Stimulated activated memory B cell treated with anti-CD40 and anti-IgM and Interleukin-4, amounts not matched to agents 10 μg/mL and 1 μg/mL and 100 μg/mL, for 72 hours (primary cell): ENCODE measurements at regions not wholly inside any gene's neighbourhood (a gene's known extent, or its start where the extent isn't known, plus 50 kb on each side); places are given as distances from the start of the nearest gene placed in this dataset.
"Not testable (repeated sequence)": the region's sequence is repeated elsewhere in the genome, so short reads cannot be mapped to it uniquely, and the experiment has no call there.

ENCODE experiments used
- ATAC-seq: fragments of 150-1000 bp; cut with Tn5 transposase; 2 replicates; pipeline ENCODE4 v1.10.0; 2021
- H3K27ac Mint-ChIP-seq: one replicate; pipeline ENCODE4 v1.8.0; 2022; ENCODE audit warnings: mild to moderate bottlenecking, mixed read lengths
- H3K27me3 Mint-ChIP-seq: one replicate; pipeline ENCODE4 v1.8.0; 2022; ENCODE audit warnings: mixed read lengths
- H3K36me3 Mint-ChIP-seq: one replicate; pipeline ENCODE4 v1.8.0; 2022; ENCODE audit warnings: mixed read lengths
- H3K4me1 Mint-ChIP-seq: one replicate; pipeline ENCODE4 v1.8.0; 2022; ENCODE audit warnings: mixed read lengths
- H3K4me3 Mint-ChIP-seq: one replicate; pipeline ENCODE4 v1.8.0; 2022; ENCODE audit warnings: mild to moderate bottlenecking, moderate library complexity, mixed read lengths
- H3K9me3 Mint-ChIP-seq: one replicate; pipeline ENCODE4 v1.8.0; 2022; ENCODE audit warnings: mixed read lengths

- peak overlapping the region; percentile 70 for H3K4me3 Mint-ChIP-seq
- H3K27ac Mint-ChIP-seq, result peak overlapping the region; percentile 98
- ATAC-seq, result no peak
- H3K27me3 Mint-ChIP-seq, result no peaks in the 10 kb centered on the region
- peaks cover 45% of the 10 kb centered on the region for H3K36me3 Mint-ChIP-seq
- peaks cover 77% of the 10 kb centered on the region for H3K4me1 Mint-ChIP-seq
- no peaks in the 10 kb centered on the region for H3K9me3 Mint-ChIP-seq
Measured at GRCh38 chr7:130956417-130957136, 222.6 kb upstream of the KLF14 start.

DNA sequence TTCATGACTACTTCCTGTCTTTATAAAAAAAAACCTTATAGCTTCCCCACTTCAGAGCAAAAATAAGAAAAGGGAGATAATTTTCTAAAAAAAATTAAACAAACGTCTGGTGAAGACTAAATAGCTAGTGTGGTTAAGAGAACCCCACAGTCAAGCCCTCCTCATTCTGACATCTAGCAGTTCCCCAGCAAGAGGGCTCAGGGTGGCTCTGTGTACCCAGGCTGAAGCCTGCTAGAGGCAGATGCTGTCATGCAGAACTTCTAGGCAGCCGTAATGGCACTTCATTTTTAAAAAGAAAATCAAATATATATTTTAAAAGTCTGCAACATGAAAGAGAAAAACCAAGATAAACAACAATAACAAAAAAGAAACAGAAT lies 223.1 kb upstream of the KLF14 start:
- H3K4me3 Mint-ChIP-seq, result peak overlapping the region; percentile 70
- peaks cover 50% of the 10 kb centered on the region for H3K36me3 Mint-ChIP-seq
- peak overlapping the region; percentile 98 for H3K27ac Mint-ChIP-seq
- H3K9me3 Mint-ChIP-seq, result no peaks in the 10 kb centered on the region
- ATAC-seq, result no peak
- no peaks in the 10 kb centered on the region for H3K27me3 Mint-ChIP-seq
- H3K4me1 Mint-ChIP-seq, result peaks cover 82% of the 10 kb centered on the region

DNA sequence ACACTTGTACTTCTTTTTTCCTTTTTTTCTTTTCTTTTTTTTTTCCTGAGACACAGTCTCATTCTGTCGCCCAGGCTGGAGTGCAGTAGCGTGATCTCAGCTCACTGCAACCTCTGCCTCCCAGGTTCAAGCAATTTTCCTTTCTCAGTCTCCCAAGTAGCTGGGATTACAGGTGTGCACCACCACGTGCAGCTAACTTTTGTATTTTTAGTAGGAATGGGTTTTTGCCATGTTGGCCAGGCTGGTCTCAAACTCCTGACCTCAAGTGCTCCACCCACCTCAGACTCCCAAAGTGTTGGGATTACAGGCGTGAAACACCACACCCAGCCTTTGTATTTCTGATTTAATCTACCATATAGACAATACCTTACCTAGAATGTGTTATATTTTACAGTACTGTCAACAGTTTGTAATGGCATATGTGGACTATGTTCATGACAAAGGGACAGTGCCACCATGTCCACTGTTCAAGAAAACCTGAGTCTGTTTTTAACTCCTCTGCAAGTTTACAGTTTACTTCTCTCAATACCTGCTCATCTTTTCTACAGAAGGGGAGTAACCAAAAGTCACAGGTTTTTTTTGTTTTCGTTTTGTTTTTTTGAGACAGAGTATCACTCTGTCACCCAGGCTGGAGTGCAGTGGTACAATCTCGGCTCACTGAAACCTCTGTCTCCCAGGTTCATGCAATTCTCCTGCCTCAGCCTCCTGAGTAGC lies 223.9 kb upstream of the KLF14 start:
- H3K27me3 Mint-ChIP-seq, ATAC-seq, H3K9me3 Mint-ChIP-seq: not testable (repeated sequence)
- H3K4me3 Mint-ChIP-seq, result peak overlapping the region; percentile 70
- peak overlapping the region; percentile 98 for H3K27ac Mint-ChIP-seq
- H3K4me1 Mint-ChIP-seq, result peaks cover 90% of the 10 kb centered on the region
- peaks cover 54% of the 10 kb centered on the region for H3K36me3 Mint-ChIP-seq

DNA sequence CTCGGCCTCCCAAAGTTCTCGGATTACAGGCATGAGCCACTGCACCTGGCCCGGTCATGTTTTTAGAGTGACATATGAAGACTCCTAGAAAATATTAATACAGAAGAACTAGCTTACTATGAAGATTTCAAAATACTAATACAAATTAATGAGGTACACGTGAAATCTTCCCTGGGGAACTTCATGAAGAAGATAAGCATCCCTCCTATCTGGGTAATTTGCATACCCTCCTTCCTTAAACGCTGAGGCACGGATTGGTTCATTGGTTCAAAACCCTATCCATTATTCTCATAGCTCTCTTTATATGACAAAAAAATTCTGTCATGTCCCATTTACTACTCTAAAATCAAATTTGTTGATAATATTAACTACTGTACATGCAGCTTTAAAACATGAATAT lies 224.8 kb upstream of the KLF14 start:
- Mint-ChIP-seq H3K27ac (peak overlapping the region; percentile 98), H3K4me1 (peaks cover 96% of the 10 kb centered on the region), H3K27me3 (no peaks in the 10 kb centered on the region), H3K4me3 (peak overlapping the region; percentile 70), H3K36me3 (peaks cover 52% of the 10 kb centered on the region), H3K9me3 (no peaks in the 10 kb centered on the region)
- no peak for ATAC-seq

DNA sequence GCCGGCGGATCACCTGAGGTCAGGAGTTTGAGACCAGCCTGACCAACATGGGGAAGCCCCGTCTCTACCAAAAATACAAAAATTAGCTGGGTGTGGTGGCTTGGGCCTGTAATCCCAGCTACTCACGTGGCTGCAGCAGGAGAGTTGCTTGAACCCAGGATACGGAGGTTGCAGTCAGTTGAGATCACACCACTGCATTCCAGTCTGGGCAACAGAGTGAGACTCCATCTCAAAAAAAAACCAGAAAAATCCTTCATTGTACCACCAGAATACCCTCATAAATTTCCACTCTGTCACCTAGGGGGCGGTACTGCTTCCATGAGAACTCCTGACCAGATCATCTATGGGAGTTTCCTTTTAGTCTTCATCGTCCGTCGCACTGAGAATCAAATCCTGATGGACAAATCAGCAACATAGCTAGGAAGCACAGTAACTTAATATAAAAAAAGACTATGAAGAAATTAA lies 225.8 kb upstream of the KLF14 start:
- no peak for ATAC-seq
- H3K36me3 Mint-ChIP-seq, result peaks cover 43% of the 10 kb centered on the region
- H3K27me3 Mint-ChIP-seq, result no peaks in the 10 kb centered on the region
- peak overlapping the region; percentile 98 for H3K27ac Mint-ChIP-seq
- peak overlapping the region; percentile 86 for H3K4me3 Mint-ChIP-seq
- H3K4me1 Mint-ChIP-seq, result peaks cover 86% of the 10 kb centered on the region
- H3K9me3 Mint-ChIP-seq, result no peaks in the 10 kb centered on the region

DNA sequence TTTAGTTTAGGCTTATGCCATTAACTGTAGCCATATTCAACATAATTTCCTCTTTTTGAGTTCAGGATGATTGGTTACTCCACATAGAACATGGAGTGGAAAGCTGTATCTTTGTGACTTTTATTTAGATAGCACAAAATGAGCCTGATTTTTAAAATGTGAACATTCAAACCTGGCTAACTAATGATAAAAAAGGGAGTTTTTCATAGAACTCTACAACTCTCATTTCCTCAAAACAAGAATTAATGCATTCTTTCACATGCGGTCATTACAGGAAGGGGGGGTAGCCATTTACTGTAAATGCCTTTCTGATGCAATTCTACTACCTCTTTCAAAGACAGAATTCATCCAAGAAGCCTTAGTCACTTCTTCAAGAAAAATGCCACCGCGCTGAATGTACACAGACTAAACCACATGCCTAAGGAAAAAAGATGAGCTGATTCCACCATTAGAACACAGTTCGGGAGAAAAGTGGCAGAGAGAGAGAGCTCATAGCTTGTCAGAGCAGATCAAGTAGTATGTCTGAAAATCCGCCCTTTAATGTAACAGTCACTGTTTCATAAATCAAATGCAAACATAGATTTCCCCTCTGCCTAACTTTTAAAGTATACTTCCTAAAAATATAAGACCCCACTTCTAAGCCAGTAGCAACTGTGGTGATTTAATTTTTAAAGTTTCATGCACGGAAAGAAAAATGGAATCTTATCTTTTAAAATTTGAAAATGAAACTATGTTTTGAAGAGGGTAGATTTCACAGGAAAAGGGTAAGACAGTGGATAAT lies 226.4 kb upstream of the KLF14 start:
- Mint-ChIP-seq H3K27ac (peak overlapping the region; percentile 98), H3K27me3 (no peaks in the 10 kb centered on the region), H3K4me1 (peaks cover 80% of the 10 kb centered on the region), H3K36me3 (peaks cover 37% of the 10 kb centered on the region), H3K4me3 (peak overlapping the region; percentile 86), H3K9me3 (no peaks in the 10 kb centered on the region)
- ATAC-seq, result peak; percentile 74

- H3K27ac Mint-ChIP-seq, result peak overlapping the region; percentile 98
- H3K4me3 Mint-ChIP-seq, result peak overlapping the region; percentile 86
- H3K36me3 Mint-ChIP-seq, result peaks cover 40% of the 10 kb centered on the region
- no peaks in the 10 kb centered on the region for H3K27me3 Mint-ChIP-seq
- no peaks in the 10 kb centered on the region for H3K9me3 Mint-ChIP-seq
- peak; percentile 90 for ATAC-seq
- peaks cover 77% of the 10 kb centered on the region for H3K4me1 Mint-ChIP-seq
Measured at GRCh38 chr7:130961128-130961601, 227.2 kb upstream of the KLF14 start.

DNA sequence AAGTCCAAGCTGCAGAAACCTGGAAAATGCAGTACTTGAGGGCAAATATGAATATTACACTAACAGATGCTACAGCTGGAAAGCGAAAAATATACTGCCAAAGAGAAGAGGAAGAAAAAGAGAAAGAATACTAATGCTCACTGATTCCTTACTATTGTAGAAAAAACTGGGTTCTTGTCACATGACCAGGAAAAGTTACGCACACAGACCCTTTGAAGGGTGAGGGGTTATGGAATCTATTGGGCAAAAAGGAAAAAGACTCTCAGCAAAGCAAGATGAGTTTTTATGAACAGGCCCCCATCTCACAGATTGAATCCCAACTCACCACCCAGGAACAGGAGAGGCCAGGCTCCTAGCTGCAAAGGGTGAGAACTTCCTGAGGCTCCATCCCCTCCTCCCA lies 228.1 kb upstream of the KLF14 start:
- no peaks in the 10 kb centered on the region for H3K27me3 Mint-ChIP-seq
- H3K27ac Mint-ChIP-seq, result peak overlapping the region; percentile 98
- ATAC-seq, result no peak
- H3K4me3 Mint-ChIP-seq, result peak overlapping the region; percentile 50
- H3K4me1 Mint-ChIP-seq, result peaks cover 77% of the 10 kb centered on the region
- peaks cover 50% of the 10 kb centered on the region for H3K36me3 Mint-ChIP-seq
- H3K9me3 Mint-ChIP-seq, result no peaks in the 10 kb centered on the region

- Mint-ChIP-seq H3K27ac (peak overlapping the region; percentile 98), H3K4me1 (peaks cover 72% of the 10 kb centered on the region), H3K27me3 (no peaks in the 10 kb centered on the region), H3K9me3 (no peaks in the 10 kb centered on the region), H3K4me3 (no peak overlapping the region), H3K36me3 (peaks cover 46% of the 10 kb centered on the region)
- ATAC-seq, result no peak
Measured at GRCh38 chr7:130963339-130963738, 229.3 kb upstream of the KLF14 start.

DNA sequence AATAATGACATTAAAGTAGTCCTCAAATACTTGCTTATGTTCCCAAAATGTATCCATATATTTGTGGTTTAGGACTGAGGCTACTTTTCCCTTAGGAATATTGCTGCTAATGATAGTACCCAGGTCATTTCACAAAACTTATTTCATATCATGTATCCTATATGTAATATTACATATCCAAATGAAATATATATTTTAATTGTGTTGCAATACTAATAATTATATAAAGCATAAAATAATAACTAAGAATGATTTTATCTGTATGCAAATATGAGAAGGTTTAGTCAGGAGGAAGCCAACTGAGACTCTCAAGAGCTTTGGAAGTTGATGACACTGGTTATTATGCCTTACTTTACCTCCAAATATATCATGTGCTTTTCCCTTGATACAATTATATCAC lies 231.5 kb upstream of the KLF14 start:
- Mint-ChIP-seq H3K4me1 (peaks cover 65% of the 10 kb centered on the region), H3K36me3 (peaks cover 27% of the 10 kb centered on the region), H3K27ac (no peak overlapping the region), H3K4me3 (no peak overlapping the region), H3K9me3 (no peaks in the 10 kb centered on the region), H3K27me3 (no peaks in the 10 kb centered on the region)
- ATAC-seq, result no peak

DNA sequence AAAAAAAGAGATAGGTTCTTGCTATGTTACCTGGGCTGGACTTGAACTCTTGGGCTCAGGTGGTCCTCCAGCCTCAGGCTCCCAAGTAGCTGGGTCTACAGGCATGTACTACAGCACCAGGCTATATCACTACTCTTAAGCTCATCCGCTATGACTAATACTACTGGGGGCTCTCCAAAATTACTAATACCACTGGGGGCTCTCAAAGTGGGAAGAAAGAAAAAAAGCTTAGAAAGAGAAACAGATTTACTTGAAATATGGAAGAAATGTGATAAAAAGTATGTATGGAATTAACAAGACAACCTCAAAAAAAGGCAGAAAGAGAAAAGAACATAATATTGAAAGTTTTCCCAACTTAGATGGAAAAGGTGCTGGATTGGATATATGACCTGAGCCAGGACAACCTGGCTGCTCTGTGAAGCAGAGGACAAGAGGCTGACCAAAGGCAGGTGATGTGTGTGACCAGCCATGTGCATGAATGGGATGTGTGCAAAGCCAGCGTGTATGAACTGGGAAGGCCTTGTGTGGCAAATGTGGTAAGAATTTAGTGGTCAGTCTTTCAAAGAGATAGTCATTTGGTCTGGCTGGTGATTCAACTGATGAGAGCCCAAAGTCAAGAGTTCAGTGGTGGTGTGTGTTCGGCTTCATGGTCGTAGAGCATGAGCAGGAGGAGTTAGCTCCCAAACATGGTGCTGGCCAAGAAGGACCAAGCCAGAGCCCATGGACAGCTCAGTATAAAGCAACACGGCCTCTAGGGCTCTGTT lies 232.4 kb upstream of the KLF14 start:
- no peaks in the 10 kb centered on the region for H3K9me3 Mint-ChIP-seq

GRCh38 chr7:130970196-130970595 lies 236.2 kb upstream of the KLF14 start:
- peak; percentile 54 for ATAC-seq
- H3K27ac Mint-ChIP-seq, result peak overlapping the region; percentile 72
- peak overlapping the region; percentile 3 for H3K4me3 Mint-ChIP-seq

More for the DNA sequence above, 232.4 kb upstream of the KLF14 start:
- ATAC-seq, result peak; percentile 44
- Mint-ChIP-seq H3K36me3 (peaks cover 25% of the 10 kb centered on the region), H3K4me3 (no peak overlapping the region), H3K27me3 (no peaks in the 10 kb centered on the region), H3K27ac (peak overlapping the region; percentile 57), H3K4me1 (peaks cover 65% of the 10 kb centered on the region)

DNA sequence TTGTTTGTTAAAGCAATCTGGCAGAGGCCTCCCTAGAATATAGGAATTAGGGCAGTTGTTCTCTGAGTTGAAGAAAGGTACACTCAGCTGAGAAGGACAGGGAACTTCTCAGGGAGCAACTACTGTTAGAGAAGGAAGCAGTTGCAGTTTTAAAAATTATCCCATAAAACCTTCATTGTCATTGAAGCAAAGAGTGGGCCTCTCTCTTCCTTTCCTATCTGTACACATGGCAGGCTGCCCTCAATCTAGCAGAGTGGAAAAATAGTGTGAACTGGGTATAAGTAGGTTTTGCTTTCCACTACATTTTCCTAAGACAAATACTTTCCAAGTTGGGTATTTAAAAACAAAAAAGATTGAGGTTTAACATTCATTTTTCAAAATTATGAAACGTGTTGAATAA lies 236.7 kb upstream of the KLF14 start:
- Mint-ChIP-seq H3K27ac (peak overlapping the region; percentile 72), H3K36me3 (peaks cover 50% of the 10 kb centered on the region), H3K27me3 (no peaks in the 10 kb centered on the region), H3K9me3 (peaks cover 6% of the 10 kb centered on the region), H3K4me3 (no peak overlapping the region), H3K4me1 (peaks cover 59% of the 10 kb centered on the region)
- no peak for ATAC-seq

More at GRCh38 chr7:130970196-130970595, 236.2 kb upstream of the KLF14 start:
- H3K9me3 Mint-ChIP-seq, result peaks cover 3% of the 10 kb centered on the region
- peaks cover 45% of the 10 kb centered on the region for H3K36me3 Mint-ChIP-seq
- H3K27me3 Mint-ChIP-seq, result no peaks in the 10 kb centered on the region
- H3K4me1 Mint-ChIP-seq, result peaks cover 59% of the 10 kb centered on the region

- H3K9me3 Mint-ChIP-seq, result peaks cover 6% of the 10 kb centered on the region
- H3K4me1 Mint-ChIP-seq, result peaks cover 53% of the 10 kb centered on the region
- peak overlapping the region; percentile 72 for H3K27ac Mint-ChIP-seq
- no peaks in the 10 kb centered on the region for H3K27me3 Mint-ChIP-seq
- ATAC-seq, result no peak
- H3K4me3 Mint-ChIP-seq, result peak overlapping the region; percentile 46
- H3K36me3 Mint-ChIP-seq, result peaks cover 50% of the 10 kb centered on the region
Measured at GRCh38 chr7:130971297-130971696, 237.3 kb upstream of the KLF14 start.
